Breast epithelium (tissue), 4 donors: ENCODE measurements at regions not wholly inside any gene's neighbourhood (a gene's known extent, or its start where the extent isn't known, plus 50 kb on each side); places are given as distances from the start of the nearest gene placed in this dataset.

Source experiments
- DNase-seq, 2 donors: peaks; one replicate each; pipeline ENCODE4 v3.0.0-alpha.2; 2019; ENCODE audit warnings: low spot score in 2 of 2
- H3K27ac ChIP-seq, 2 donors: fragments of 200-600 bp; sonication (generic) in 1 of 2; one replicate each; pipeline ENCODE4 v1.5.1; 2016 to 2019; ENCODE audit warnings: mild to moderate bottlenecking in 1 of 2
- H3K27me3 ChIP-seq, 2 donors: fragments of 200-600 bp; sonication (generic) in 1 of 2; one replicate each; pipeline versions ENCODE4 v1.5.1 to v1.6.0; 2017 to 2019; ENCODE audit warnings: control low read depth in 1 of 2, mild to moderate bottlenecking in 1 of 2
- H3K36me3 ChIP-seq: fragments of 200-600 bp; one replicate; pipeline ENCODE4 v1.5.1; 2019
- H3K4me1 ChIP-seq, 2 donors: fragments of 200-600 bp; sonication (generic); one replicate each; pipeline ENCODE4 v1.5.1; 2016 to 2019; ENCODE audit warnings: control low read depth in 1 of 2
- H3K4me3 ChIP-seq, 3 donors: fragments of 200-600 bp; sonication (generic); 1 replicate in 2 of 3; 2 replicates in 1 of 3; pipeline ENCODE4 v1.5.1; 2016 to 2019; ENCODE audit warnings: mild to moderate bottlenecking in 3 of 3, moderate library complexity in 2 of 3
- H3K9me3 ChIP-seq, 2 donors: fragments of 200-600 bp; sonication (generic) in 1 of 2; one replicate each; pipeline ENCODE4 v1.5.1; 2016 to 2019; ENCODE audit warnings: control low read depth in 1 of 2
- CTCF ChIP-seq, 3 donors: fragments of 450-650 bp; IDR thresholded peaks; one replicate each; pipeline ENCODE4 v1.5.1; 2016 to 2017; ENCODE audit warnings: antibody characterized with exemption in 3 of 3, mild to moderate bottlenecking in 3 of 3, moderate library complexity in 3 of 3
- POLR2A ChIP-seq: fragments of 450-650 bp; IDR thresholded peaks from one replicate; pipeline ENCODE4 v1.6.1; 2016; ENCODE audit warnings: antibody characterized with exemption, mild to moderate bottlenecking, moderate library complexity
- POLR2AphosphoS5 ChIP-seq, 3 donors: sonication (generic); formaldehyde crosslinking; IDR thresholded peaks; one replicate each; pipeline ENCODE4 v1.6.1; 2017; ENCODE audit warnings: antibody characterized with exemption in 3 of 3
- intact Hi-C: fragments of 100-400 bp; cut with DNase I; formaldehyde crosslinking; loops from one replicate; pipeline ENCODE4 v1.15.1; 2023; ENCODE audit warnings: low total_unique reads

- no peaks in the 10 kb centered on the region for H3K9me3 ChIP-seq
- no peak overlapping the region for H3K4me3 ChIP-seq
- H3K27ac ChIP-seq: no peak overlapping the region
- TF ChIP-seq POLR2A (no peak), POLR2AphosphoS5 (IDR thresholded peaks at IDR 0.05) (no peak), CTCF (IDR thresholded peaks at IDR 0.05) (no peak)
- H3K36me3 ChIP-seq: no peaks in the 10 kb centered on the region
- H3K4me1 ChIP-seq: no peaks in the 10 kb centered on the region
- DNase-seq: no peak
- H3K27me3 ChIP-seq: no peaks in the 10 kb centered on the region
- intact Hi-C loops: no loop called here
These were observed 544.0 kb downstream of the SPRY1 start for GRCh38 chr4:123940604-123941003.

- TF ChIP-seq POLR2A: no peak
- no peak for TF ChIP-seq CTCF (IDR thresholded peaks at IDR 0.05)
- TF ChIP-seq POLR2AphosphoS5 (IDR thresholded peaks at IDR 0.05): no peak
- no peak overlapping the region for H3K4me3 ChIP-seq
- no peak overlapping the region for H3K27ac ChIP-seq
- H3K36me3 ChIP-seq: no peaks in the 10 kb centered on the region
- H3K4me1 ChIP-seq: no peaks in the 10 kb centered on the region
- intact Hi-C loops: no loop called here
- H3K27me3 ChIP-seq: no peaks in the 10 kb centered on the region
- no peaks in the 10 kb centered on the region for H3K9me3 ChIP-seq
- DNase-seq: no peak
These were observed 544.7 kb downstream of the SPRY1 start for GRCh38 chr4:123941306-123941705.

GRCh38 chr4:123943976-123944375 is 547.4 kb downstream of the SPRY1 start:
- H3K9me3 ChIP-seq: no peaks in the 10 kb centered on the region
- H3K4me1 ChIP-seq: no peaks in the 10 kb centered on the region
- H3K36me3 ChIP-seq: no peaks in the 10 kb centered on the region
- TF ChIP-seq CTCF (IDR thresholded peaks at IDR 0.05) (no peak), POLR2A (no peak), POLR2AphosphoS5 (IDR thresholded peaks at IDR 0.05) (no peak)
- intact Hi-C loops: no loop called here
- H3K27ac ChIP-seq: no peak overlapping the region
- H3K27me3 ChIP-seq: no peaks in the 10 kb centered on the region
- no peak for DNase-seq
- H3K4me3 ChIP-seq: no peak overlapping the region

- Histone ChIP-seq H3K4me1 (no peaks in the 10 kb centered on the region), H3K9me3 (no peaks in the 10 kb centered on the region), H3K36me3 (no peaks in the 10 kb centered on the region), H3K4me3 (no peak overlapping the region), H3K27me3 (no peaks in the 10 kb centered on the region), H3K27ac (no peak overlapping the region)
- TF ChIP-seq CTCF (IDR thresholded peaks at IDR 0.05) (no peak), POLR2AphosphoS5 (IDR thresholded peaks at IDR 0.05) (no peak), POLR2A (no peak)
- intact Hi-C loops: no loop called here
- no peak for DNase-seq
These were observed 548.7 kb downstream of the SPRY1 start for GRCh38 chr4:123945301-123945700.

GRCh38 chr4:123950530-123950929 is 553.9 kb downstream of the SPRY1 start:
- Histone ChIP-seq H3K27ac (no peak overlapping the region), H3K9me3 (no peaks in the 10 kb centered on the region), H3K36me3 (no peaks in the 10 kb centered on the region), H3K4me1 (no peaks in the 10 kb centered on the region), H3K27me3 (no peaks in the 10 kb centered on the region), H3K4me3 (no peak overlapping the region)
- DNase-seq: no peak
- intact Hi-C loops: no loop called here
- TF ChIP-seq POLR2A: no peak
- TF ChIP-seq CTCF (IDR thresholded peaks at IDR 0.05): no peak
- TF ChIP-seq POLR2AphosphoS5 (IDR thresholded peaks at IDR 0.05): no peak
